ENCODE measurements at regions not wholly inside any gene's neighbourhood (a gene's known extent, or its start where the extent isn't known, plus 50 kb on each side); places are given as distances from the start of the nearest gene placed in this dataset.

DNA sequence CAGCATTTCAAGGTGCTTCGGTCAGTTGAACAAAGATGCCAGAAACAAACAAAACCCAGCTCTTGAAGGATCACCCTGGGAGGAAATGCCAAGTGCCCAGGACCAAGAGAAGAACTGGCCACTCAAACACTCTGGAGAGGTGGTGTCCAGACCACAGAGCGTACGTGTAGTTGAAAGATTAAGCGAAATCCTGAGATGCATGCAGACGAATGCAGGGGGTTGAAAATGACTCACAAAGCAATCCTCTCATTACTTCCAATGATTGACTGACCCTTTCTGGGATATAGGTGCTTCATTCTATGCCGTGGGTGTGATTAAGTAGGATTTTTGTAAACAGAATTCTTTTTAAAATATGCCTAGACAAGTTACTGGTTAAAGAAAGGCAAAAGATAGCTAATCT, 71.5 kb upstream of the ATXN1 start:
- TF ChIP-seq, protein P1, sequence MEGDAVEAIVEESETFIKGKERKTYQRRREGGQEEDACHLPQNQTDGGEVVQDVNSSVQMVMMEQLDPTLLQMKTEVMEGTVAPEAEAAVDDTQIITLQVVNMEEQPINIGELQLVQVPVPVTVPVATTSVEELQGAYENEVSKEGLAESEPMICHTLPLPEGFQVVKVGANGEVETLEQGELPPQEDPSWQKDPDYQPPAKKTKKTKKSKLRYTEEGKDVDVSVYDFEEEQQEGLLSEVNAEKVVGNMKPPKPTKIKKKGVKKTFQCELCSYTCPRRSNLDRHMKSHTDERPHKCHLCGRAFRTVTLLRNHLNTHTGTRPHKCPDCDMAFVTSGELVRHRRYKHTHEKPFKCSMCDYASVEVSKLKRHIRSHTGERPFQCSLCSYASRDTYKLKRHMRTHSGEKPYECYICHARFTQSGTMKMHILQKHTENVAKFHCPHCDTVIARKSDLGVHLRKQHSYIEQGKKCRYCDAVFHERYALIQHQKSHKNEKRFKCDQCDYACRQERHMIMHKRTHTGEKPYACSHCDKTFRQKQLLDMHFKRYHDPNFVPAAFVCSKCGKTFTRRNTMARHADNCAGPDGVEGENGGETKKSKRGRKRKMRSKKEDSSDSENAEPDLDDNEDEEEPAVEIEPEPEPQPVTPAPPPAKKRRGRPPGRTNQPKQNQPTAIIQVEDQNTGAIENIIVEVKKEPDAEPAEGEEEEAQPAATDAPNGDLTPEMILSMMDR (conservative IDR thresholded peaks at IDR 0.05; ENCODE audit: low read length), result no peak
- TF ChIP-seq EZH2phosphoT487 (IDR thresholded peaks at IDR 0.05; ENCODE audit: borderline replicate concordance), result no peak
